ENCODE measurements at regions not wholly inside any gene's neighbourhood (a gene's known extent, or its start where the extent isn't known, plus 50 kb on each side); places are given as distances from the start of the nearest gene placed in this dataset.

DNA sequence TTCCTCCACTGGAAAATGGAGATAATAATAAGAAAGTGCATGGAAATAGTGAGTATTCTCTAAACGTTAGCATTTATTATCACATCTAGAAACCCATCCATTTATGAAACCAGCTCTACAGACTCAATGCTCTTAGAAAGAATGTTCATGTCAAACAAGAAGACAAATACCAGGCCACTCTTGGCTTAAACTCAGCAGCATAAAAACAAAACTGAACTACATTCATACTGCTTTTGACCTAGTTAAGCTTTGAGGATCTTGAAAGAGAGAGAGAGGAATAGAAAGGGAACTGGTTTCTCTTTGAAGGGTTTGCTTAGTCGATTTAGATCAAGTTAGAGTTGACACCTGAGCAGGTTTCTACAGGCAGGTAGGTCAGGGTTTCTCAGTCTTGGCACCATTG, 332.9 kb upstream of the PRKCQ start:
- no peak for DNase-seq
- in situ Hi-C loops (cut with MboI; ENCODE audit: low pct_unique_long_range_greater_than_20kb, low sequenced_read_pairs): loop anchor here (25.0 kb wide), 1 partner anchor 499 kb away; the partner anchor contains the start of gene SFMBT2

DNA sequence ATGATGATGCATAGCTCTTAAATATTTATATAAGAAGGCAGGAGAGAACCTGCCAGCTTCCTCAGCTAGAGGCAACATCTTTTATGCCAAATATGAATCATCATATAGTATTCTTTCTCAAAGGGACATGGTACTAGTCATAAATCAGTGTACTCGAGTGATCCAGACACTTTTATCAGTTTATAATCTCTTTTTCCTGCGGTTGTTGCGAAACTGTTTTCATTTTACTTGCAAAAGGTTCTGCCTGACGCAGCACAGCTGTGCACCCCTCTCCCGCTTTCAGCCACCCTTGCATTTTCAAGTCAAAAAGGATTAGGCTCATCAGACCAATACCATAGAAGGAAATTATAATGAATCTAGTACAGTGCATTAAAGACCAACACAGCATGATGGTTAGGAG, 332.3 kb upstream of the PRKCQ start:
- in situ Hi-C loops (cut with MboI; ENCODE audit: low pct_unique_long_range_greater_than_20kb, low sequenced_read_pairs): loop anchor here (25.0 kb wide), 1 partner anchor 500 kb away; the partner anchor contains the start of gene SFMBT2
- no peak for DNase-seq

- no peak for DNase-seq
- in situ Hi-C loops (cut with MboI; ENCODE audit: low pct_unique_long_range_greater_than_20kb, low sequenced_read_pairs): loop anchor here (25.0 kb wide), 1 partner anchor 500 kb away; the partner anchor contains the start of gene SFMBT2
These were observed 331.9 kb upstream of the PRKCQ start for GRCh38 chr10:6912021-6912420.

GRCh38 chr10:6909905-6910560, 330.0 kb upstream of the PRKCQ start:
- DNase-seq: no peak
- in situ Hi-C loops (cut with MboI; ENCODE audit: low pct_unique_long_range_greater_than_20kb, low sequenced_read_pairs): loop anchor here (25.0 kb wide), 1 partner anchor 502 kb away; the partner anchor contains the start of gene SFMBT2

- no peak for DNase-seq
- in situ Hi-C loops (cut with MboI; ENCODE audit: low pct_unique_long_range_greater_than_20kb, low sequenced_read_pairs): loop anchor here (25.0 kb wide), 1 partner anchor 504 kb away; the partner anchor contains the start of gene SFMBT2
These were observed 327.9 kb upstream of the PRKCQ start for GRCh38 chr10:6907877-6908530.

GRCh38 chr10:6894405-6894804, 314.3 kb upstream of the PRKCQ start:
- DNase-seq: no peak
- in situ Hi-C loops (cut with MboI; ENCODE audit: low pct_unique_long_range_greater_than_20kb, low sequenced_read_pairs): no loop called here

- no peak for DNase-seq
- in situ Hi-C loops (cut with MboI; ENCODE audit: low pct_unique_long_range_greater_than_20kb, low sequenced_read_pairs): no loop called here
These were observed 312.8 kb upstream of the PRKCQ start for GRCh38 chr10:6892864-6893263.

DNA sequence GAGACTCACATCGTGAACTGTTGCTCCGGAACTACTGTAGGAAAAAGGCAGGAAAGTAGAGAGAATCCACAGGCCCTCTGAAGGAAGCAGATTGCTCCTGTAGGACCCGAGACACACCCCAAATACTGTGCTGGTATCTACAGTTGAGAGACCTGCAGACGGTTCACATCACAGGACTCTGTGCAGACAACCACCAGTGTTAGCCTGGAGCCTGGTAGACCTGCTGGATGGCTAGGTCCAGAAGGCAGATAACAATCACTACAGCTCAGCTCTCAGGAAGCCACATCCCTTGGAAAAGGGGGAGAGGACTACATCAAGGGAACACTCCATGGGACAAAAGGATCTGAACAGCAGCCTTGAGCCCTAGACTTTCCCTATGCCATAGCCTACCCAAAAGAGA, 311.8 kb upstream of the PRKCQ start:
- in situ Hi-C loops (cut with MboI; ENCODE audit: low pct_unique_long_range_greater_than_20kb, low sequenced_read_pairs): no loop called here

GRCh38 chr10:6889718-6890117, 309.6 kb upstream of the PRKCQ start:
- DNase-seq: no peak
- in situ Hi-C loops (cut with MboI; ENCODE audit: low pct_unique_long_range_greater_than_20kb, low sequenced_read_pairs): no loop called here

More for the DNA sequence above, 311.8 kb upstream of the PRKCQ start:
- DNase-seq: no peak

GRCh38 chr10:6888434-6888833, 308.4 kb upstream of the PRKCQ start:
- in situ Hi-C loops (cut with MboI; ENCODE audit: low pct_unique_long_range_greater_than_20kb, low sequenced_read_pairs): no loop called here
- DNase-seq: no peak

- in situ Hi-C loops (cut with MboI; ENCODE audit: low pct_unique_long_range_greater_than_20kb, low sequenced_read_pairs): no loop called here
- peak; percentile 3 for DNase-seq
These were observed 305.2 kb upstream of the PRKCQ start for GRCh38 chr10:6885284-6885683.

GRCh38 chr10:6881987-6882386, 301.9 kb upstream of the PRKCQ start:
- no peak for DNase-seq
- in situ Hi-C loops (cut with MboI; ENCODE audit: low pct_unique_long_range_greater_than_20kb, low sequenced_read_pairs): no loop called here

- no peak for DNase-seq
- in situ Hi-C loops (cut with MboI; ENCODE audit: low pct_unique_long_range_greater_than_20kb, low sequenced_read_pairs): no loop called here
These were observed 297.8 kb upstream of the PRKCQ start for GRCh38 chr10:6877722-6878392.

GRCh38 chr10:6877336-6877721, 297.3 kb upstream of the PRKCQ start:
- in situ Hi-C loops (cut with MboI; ENCODE audit: low pct_unique_long_range_greater_than_20kb, low sequenced_read_pairs): no loop called here
- DNase-seq: no peak

GRCh38 chr10:6875269-6875865, 295.3 kb upstream of the PRKCQ start:
- in situ Hi-C loops (cut with MboI; ENCODE audit: low pct_unique_long_range_greater_than_20kb, low sequenced_read_pairs): no loop called here
- no peak for DNase-seq

GRCh38 chr10:6871128-6871527, 291.1 kb upstream of the PRKCQ start:
- in situ Hi-C loops (cut with MboI; ENCODE audit: low pct_unique_long_range_greater_than_20kb, low sequenced_read_pairs): no loop called here

GRCh38 chr10:6868036-6868725, 288.1 kb upstream of the PRKCQ start:
- in situ Hi-C loops (cut with MboI; ENCODE audit: low pct_unique_long_range_greater_than_20kb, low sequenced_read_pairs): no loop called here
- no peak for DNase-seq

More at GRCh38 chr10:6871128-6871527, 291.1 kb upstream of the PRKCQ start:
- no peak for DNase-seq

- in situ Hi-C loops (cut with MboI; ENCODE audit: low pct_unique_long_range_greater_than_20kb, low sequenced_read_pairs): no loop called here
- no peak for DNase-seq
These were observed 286.7 kb upstream of the PRKCQ start for GRCh38 chr10:6866757-6867156.

GRCh38 chr10:6864142-6864541, 284.1 kb upstream of the PRKCQ start:
- in situ Hi-C loops (cut with MboI; ENCODE audit: low pct_unique_long_range_greater_than_20kb, low sequenced_read_pairs): no loop called here
- no peak for DNase-seq

Data from KBM-7 (cell line).